Lower lobe of right lung (tissue), 2 donors: ENCODE measurements at regions not wholly inside any gene's neighbourhood (a gene's known extent, or its start where the extent isn't known, plus 50 kb on each side); places are given as distances from the start of the nearest gene placed in this dataset.

Experiments
- ATAC-seq, 2 donors: fragments of 200-7000 bp; cut with Tn5 transposase; one replicate each; pipeline ENCODE4 v1.9.1; 2020 to 2022; ENCODE audit warnings: mild to moderate bottlenecking in 2 of 2, moderate library complexity in 2 of 2
- DNase-seq: peaks from one replicate; pipeline ENCODE4 v3.0.0-alpha.2; 2020
- H3K27ac ChIP-seq: fragments of 200-600 bp; one replicate; pipeline ENCODE4 v1.8.0; 2022
- H3K27me3 ChIP-seq: fragments of 200-600 bp; one replicate; pipeline ENCODE4 v1.8.0; 2022; ENCODE audit warnings: low read depth
- H3K36me3 ChIP-seq: fragments of 200-600 bp; one replicate; pipeline ENCODE4 v1.8.0; 2022; ENCODE audit warnings: mild to moderate bottlenecking
- H3K4me1 ChIP-seq: fragments of 200-600 bp; one replicate; pipeline ENCODE4 v1.8.0; 2022
- H3K4me3 ChIP-seq: fragments of 200-600 bp; one replicate; pipeline ENCODE4 v1.8.0; 2022; ENCODE audit warnings: mild to moderate bottlenecking
- H3K9me3 ChIP-seq: fragments of 200-600 bp; one replicate; pipeline ENCODE4 v1.8.0; 2022
- CTCF ChIP-seq: fragments of 200-600 bp; IDR thresholded peaks from one replicate; pipeline ENCODE4 v1.8.0; 2022; ENCODE audit warnings: antibody characterized with exemption, mild to moderate bottlenecking
- intact Hi-C: fragments of 100-400 bp; cut with DNase I; formaldehyde crosslinking; loops from one replicate; pipeline ENCODE4 v1.11.0; 2022
- donor health status: DM: no; HTN: yes; CAD: no; lungs with severe emphysema.

- Histone ChIP-seq H3K27me3 (peaks cover 47% of the 10 kb centered on the region), H3K4me1 (peaks cover 5% of the 10 kb centered on the region), H3K27ac (no peak overlapping the region), H3K4me3 (no peak overlapping the region), H3K9me3 (no peaks in the 10 kb centered on the region), H3K36me3 (no peaks in the 10 kb centered on the region)
- ATAC-seq = no peak
- no peak for DNase-seq
- intact Hi-C loops = no loop called here
- no peak for TF ChIP-seq CTCF
These were observed 68.1 kb upstream of the LEP start for GRCh38 chr7:128172963-128173362.

GRCh38 chr7:128174386-128174785 lies 66.7 kb upstream of the LEP start:
- no peak overlapping the region for H3K27ac ChIP-seq
- H3K4me1 ChIP-seq = no peaks in the 10 kb centered on the region
- no peak overlapping the region for H3K4me3 ChIP-seq
- no peaks in the 10 kb centered on the region for H3K36me3 ChIP-seq
- peaks cover 38% of the 10 kb centered on the region for H3K27me3 ChIP-seq
- DNase-seq (no peak), ATAC-seq (no peak)
- no peaks in the 10 kb centered on the region for H3K9me3 ChIP-seq
- intact Hi-C loops = no loop called here
- no peak for TF ChIP-seq CTCF

- no peak for ATAC-seq
- Histone ChIP-seq H3K4me1 (no peaks in the 10 kb centered on the region), H3K36me3 (no peaks in the 10 kb centered on the region), H3K4me3 (no peak overlapping the region), H3K9me3 (no peaks in the 10 kb centered on the region), H3K27me3 (peaks cover 17% of the 10 kb centered on the region), H3K27ac (no peak overlapping the region)
- no peak for TF ChIP-seq CTCF
- DNase-seq = no peak
- intact Hi-C loops = no loop called here
These were observed 64.4 kb upstream of the LEP start for GRCh38 chr7:128176696-128177095.

- no peak for TF ChIP-seq CTCF
- ATAC-seq = no peak
- DNase-seq = no peak
- no peaks in the 10 kb centered on the region for H3K36me3 ChIP-seq
- H3K27ac ChIP-seq = no peak overlapping the region
- H3K27me3 ChIP-seq = peaks cover 17% of the 10 kb centered on the region
- no peak overlapping the region for H3K4me3 ChIP-seq
- intact Hi-C loops = no loop called here
- no peaks in the 10 kb centered on the region for H3K4me1 ChIP-seq
- no peaks in the 10 kb centered on the region for H3K9me3 ChIP-seq
These were observed 63.1 kb upstream of the LEP start for GRCh38 chr7:128177768-128178550.

- Histone ChIP-seq H3K4me1 (no peaks in the 10 kb centered on the region), H3K27ac (no peak overlapping the region), H3K36me3 (no peaks in the 10 kb centered on the region), H3K27me3 (peaks cover 19% of the 10 kb centered on the region), H3K4me3 (no peak overlapping the region), H3K9me3 (no peaks in the 10 kb centered on the region)
- no peak for TF ChIP-seq CTCF
- ATAC-seq (no peak), DNase-seq (no peak)
- intact Hi-C loops = no loop called here
These were observed 62.5 kb upstream of the LEP start for GRCh38 chr7:128178611-128179010.
